Activated B cell treated with CpG ODN at 0.5 μM for 24 hours (primary cell): ENCODE measurements at regions not wholly inside any gene's neighbourhood (a gene's known extent, or its start where the extent isn't known, plus 50 kb on each side); places are given as distances from the start of the nearest gene placed in this dataset.

Experiments used
- ATAC-seq: fragments of 200-7000 bp; cut with Tn5 transposase; one replicate; pipeline ENCODE4 v1.10.0; 2021; ENCODE audit warnings: low read depth, mild to moderate bottlenecking, moderate library complexity
- CTCF ChIA-PET: fragments of 350-600 bp; sonication (Branson Sonifier 250); formaldehyde crosslinking; loops from one replicate; lab custom pipeline; 2021; ENCODE audit warnings: antibody characterized with exemption; lab: Charles Lee
- POLR2A ChIA-PET: fragments of 350-600 bp; sonication (Branson Sonifier 250); formaldehyde crosslinking; loops from one replicate; lab custom pipeline; 2021; ENCODE audit warnings: antibody characterized with exemption; lab: Charles Lee
- DNase-seq: peaks from one replicate; pipeline ENCODE4 v3.0.0; 2022
- H3K27ac Mint-ChIP-seq: one replicate; pipeline ENCODE4 v1.8.0; 2020; ENCODE audit warnings: mixed read lengths
- H3K27me3 Mint-ChIP-seq: one replicate; pipeline ENCODE4 v1.8.0; 2021; ENCODE audit warnings: mixed read lengths
- H3K36me3 Mint-ChIP-seq: one replicate; pipeline ENCODE4 v1.8.0; 2021; ENCODE audit warnings: low read depth, mixed read lengths
- H3K4me1 Mint-ChIP-seq: one replicate; pipeline ENCODE4 v1.8.0; 2021; ENCODE audit warnings: mixed read lengths
- H3K4me3 Mint-ChIP-seq: one replicate; pipeline ENCODE4 v1.8.0; 2020; ENCODE audit warnings: mild to moderate bottlenecking, mixed read lengths
- H3K9me3 Mint-ChIP-seq: one replicate; pipeline ENCODE4 v1.8.0; 2020; ENCODE audit warnings: mixed read lengths
- intact Hi-C: fragments of 100-400 bp; cut with micrococcal nuclease; formaldehyde crosslinking; loops from one replicate; pipeline ENCODE4 v1.15.1; 2024
- TF ChIP-seq, protein P1 (sequence below): fragments of 200-600 bp; IDR thresholded peaks from one replicate; pipeline ENCODE4 v1.8.0; 2022; ENCODE audit warnings: antibody characterized with exemption, mild to moderate bottlenecking

DNA sequence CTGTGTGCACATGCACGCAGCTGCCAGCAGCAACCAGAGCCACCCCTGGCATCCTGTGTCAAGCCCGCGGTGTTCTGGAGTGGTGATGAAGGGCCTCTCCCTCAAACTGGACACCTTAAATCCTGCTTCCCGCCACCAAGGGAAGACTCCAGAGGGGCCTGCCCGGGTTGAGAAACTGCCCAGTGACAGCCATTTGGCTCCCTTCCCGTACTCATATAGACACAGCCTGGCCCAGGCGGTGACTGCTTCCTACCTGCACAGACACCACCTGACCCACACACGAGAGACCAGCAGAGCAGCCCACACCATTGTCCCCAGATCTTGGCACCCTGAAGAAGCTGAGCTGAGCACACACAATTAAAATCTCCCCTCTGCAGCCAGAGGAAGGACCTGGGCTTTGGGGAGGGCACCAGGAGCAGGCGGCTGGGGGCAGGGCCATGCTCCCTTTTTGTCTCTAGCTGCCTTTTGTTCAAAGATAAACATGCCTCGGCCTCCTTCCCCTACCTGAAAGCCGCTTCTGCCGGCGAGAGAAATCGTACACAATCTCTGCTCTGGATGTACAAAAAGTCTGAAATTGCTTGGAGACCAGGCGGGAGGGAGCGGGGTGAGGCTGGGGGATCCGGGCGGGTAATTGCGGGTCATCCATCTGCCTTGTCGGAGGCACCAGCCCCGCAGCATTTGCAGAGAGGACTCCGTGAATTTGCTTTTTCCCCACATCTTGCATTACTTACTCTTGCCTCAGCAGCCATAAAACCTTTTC is 78.4 kb downstream of the TSPAN17 start:
- TF ChIP-seq, protein P1, sequence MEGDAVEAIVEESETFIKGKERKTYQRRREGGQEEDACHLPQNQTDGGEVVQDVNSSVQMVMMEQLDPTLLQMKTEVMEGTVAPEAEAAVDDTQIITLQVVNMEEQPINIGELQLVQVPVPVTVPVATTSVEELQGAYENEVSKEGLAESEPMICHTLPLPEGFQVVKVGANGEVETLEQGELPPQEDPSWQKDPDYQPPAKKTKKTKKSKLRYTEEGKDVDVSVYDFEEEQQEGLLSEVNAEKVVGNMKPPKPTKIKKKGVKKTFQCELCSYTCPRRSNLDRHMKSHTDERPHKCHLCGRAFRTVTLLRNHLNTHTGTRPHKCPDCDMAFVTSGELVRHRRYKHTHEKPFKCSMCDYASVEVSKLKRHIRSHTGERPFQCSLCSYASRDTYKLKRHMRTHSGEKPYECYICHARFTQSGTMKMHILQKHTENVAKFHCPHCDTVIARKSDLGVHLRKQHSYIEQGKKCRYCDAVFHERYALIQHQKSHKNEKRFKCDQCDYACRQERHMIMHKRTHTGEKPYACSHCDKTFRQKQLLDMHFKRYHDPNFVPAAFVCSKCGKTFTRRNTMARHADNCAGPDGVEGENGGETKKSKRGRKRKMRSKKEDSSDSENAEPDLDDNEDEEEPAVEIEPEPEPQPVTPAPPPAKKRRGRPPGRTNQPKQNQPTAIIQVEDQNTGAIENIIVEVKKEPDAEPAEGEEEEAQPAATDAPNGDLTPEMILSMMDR: no peak
- Mint-ChIP-seq H3K9me3 (peaks cover 1% of the 10 kb centered on the region), H3K36me3 (no peaks in the 10 kb centered on the region), H3K27ac (no peak overlapping the region), H3K4me1 (peaks cover 3% of the 10 kb centered on the region), H3K27me3 (peaks cover 44% of the 10 kb centered on the region), H3K4me3 (no peak overlapping the region)
- DNase-seq: no peak
- ChIA-PET POLR2A (no interaction called here), CTCF (no interaction called here)
- no peak for ATAC-seq
- intact Hi-C loops: no loop called here

DNA sequence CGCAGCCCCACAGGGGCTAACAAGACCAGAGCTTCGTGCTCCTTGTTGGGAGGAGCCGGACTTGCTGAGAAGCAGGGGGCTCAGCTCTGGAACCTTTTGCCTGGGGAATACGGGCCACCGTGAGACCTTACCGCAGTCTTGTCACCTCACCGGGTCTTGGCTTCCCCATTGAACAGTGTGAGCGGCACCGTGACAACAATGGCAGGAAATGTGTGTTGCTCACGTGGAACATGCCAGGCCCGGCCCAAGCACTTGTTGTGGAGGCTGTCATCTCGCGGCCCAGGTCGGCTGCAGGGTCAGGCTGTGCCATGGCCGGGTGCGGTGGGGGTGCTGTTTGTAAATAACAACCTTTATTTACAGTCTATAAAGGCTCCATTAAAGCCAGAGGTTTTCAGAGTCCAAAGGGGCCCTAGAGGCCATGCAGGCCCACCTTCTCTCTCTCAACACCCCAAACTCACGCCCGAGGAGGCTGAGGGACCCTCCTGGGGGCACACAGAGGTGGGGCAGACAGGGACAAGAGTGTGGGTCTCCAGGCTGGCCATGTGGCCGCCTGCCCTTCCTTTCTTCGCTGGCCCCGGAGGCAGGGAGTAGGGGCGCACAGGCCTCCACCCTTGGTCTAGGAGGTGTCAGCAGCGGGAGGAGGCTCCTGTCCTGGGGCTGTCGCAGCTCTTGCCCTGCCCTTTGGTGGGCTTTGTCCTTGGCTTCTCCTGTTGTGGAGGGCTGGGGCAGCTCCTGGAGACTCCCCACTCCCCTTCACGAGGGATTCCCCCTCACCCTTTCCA is 79.7 kb downstream of the TSPAN17 start:
- intact Hi-C loops: no loop called here
- Mint-ChIP-seq H3K9me3 (peaks cover 5% of the 10 kb centered on the region), H3K4me3 (no peak overlapping the region), H3K4me1 (peaks cover 3% of the 10 kb centered on the region), H3K27me3 (peaks cover 51% of the 10 kb centered on the region), H3K27ac (no peak overlapping the region), H3K36me3 (no peaks in the 10 kb centered on the region)
- TF ChIP-seq, protein P1: no peak
- CTCF ChIA-PET: no interaction called here
- POLR2A ChIA-PET: no interaction called here
- DNase-seq (no peak), ATAC-seq (no peak)

DNA sequence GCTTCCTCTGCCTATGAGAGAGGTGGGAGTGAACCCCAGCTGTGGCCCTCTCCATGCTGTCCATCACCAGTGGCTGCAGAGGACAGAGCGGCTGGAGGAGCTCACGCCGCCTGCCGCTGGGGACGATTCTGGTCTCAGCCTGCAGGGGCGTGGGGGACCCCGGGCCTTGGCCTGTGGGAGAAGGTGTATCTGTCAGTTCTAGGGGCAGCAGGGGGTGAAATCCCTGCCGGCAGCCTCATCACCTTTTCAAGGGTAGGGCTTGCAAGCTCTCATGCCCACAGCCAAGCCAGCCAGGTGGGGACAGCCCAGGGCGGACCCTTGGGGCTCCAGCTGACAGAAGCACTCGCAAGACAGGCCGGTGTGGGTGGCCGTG is 80.2 kb downstream of the TSPAN17 start:
- no peak overlapping the region for H3K27ac Mint-ChIP-seq
- DNase-seq (no peak), ATAC-seq (no peak)
- no peak overlapping the region for H3K4me3 Mint-ChIP-seq
- TF ChIP-seq, protein P1: no peak
- H3K36me3 Mint-ChIP-seq: no peaks in the 10 kb centered on the region
- intact Hi-C loops: no loop called here
- peaks cover 5% of the 10 kb centered on the region for H3K9me3 Mint-ChIP-seq
- POLR2A ChIA-PET: no interaction called here
- peaks cover 51% of the 10 kb centered on the region for H3K27me3 Mint-ChIP-seq
- H3K4me1 Mint-ChIP-seq: peaks cover 3% of the 10 kb centered on the region
- CTCF ChIA-PET: no interaction called here

DNA sequence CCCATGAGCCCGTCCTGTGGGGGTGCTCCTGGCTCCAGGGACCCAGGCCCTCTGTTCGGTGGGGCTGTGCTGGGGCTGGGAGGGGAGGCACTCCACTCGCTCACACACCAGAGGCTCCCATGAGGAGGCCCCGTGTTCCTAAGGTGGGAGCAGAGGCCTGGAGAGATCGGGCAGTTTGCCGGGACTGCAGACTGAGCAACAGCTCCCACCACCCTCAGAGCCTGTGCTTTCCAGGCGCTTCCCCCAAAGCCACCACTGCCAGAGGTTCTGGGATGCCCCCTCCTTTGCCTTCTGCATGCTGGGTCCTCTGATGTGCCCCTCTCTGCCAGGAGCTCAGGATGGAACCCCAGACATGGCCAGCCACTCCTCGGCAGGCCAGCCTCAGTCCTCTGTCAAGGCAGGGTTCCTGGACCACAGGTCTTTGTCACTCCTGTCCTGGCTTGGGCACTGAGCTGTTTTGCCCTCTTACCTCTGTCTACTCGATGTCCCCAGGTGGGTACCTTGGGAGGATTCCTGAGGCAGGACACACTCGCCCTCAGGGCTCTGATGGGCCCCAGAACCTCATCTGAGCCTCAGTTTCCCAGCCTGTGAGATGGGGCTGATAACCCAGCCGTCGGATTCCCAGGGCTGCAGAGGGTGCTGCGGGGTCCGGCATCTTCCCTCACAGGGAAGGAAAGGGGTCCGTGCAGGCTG is 80.8 kb downstream of the TSPAN17 start:
- H3K9me3 Mint-ChIP-seq: peaks cover 5% of the 10 kb centered on the region
- POLR2A ChIA-PET: no interaction called here
- DNase-seq: no peak
- H3K27ac Mint-ChIP-seq: no peak overlapping the region
- intact Hi-C loops: no loop called here
- CTCF ChIA-PET: no interaction called here
- peaks cover 51% of the 10 kb centered on the region for H3K27me3 Mint-ChIP-seq
- H3K36me3 Mint-ChIP-seq: no peaks in the 10 kb centered on the region
- no peak for ATAC-seq
- H3K4me1 Mint-ChIP-seq: peaks cover 3% of the 10 kb centered on the region
- H3K4me3 Mint-ChIP-seq: no peak overlapping the region
- TF ChIP-seq, protein P1: no peak

DNA sequence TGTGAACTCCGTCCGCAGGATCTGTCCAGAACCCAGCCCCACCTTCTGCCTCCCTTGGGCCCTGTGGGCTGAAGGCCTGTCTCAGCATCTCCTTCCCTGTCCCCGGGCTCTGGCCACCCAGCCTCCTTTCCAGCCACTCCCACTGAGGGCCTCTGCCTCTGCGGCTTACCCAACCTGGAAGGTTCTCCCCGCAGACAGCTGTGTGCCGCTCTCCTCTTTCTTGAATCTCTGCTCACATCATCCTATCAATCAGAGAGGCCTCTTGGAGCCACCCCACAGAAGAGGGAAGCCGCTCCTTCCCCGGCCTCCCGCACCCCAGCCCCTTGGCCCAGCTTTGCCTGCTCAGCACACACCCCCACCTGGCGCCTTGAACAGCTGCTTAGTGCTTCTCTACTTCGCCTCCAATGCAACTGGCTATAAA is 81.5 kb upstream of the UNC5A start:
- H3K4me3 Mint-ChIP-seq: no peak overlapping the region
- ATAC-seq (no peak), DNase-seq (no peak)
- ChIA-PET POLR2A (no interaction called here), CTCF (no interaction called here)
- no peak overlapping the region for H3K27ac Mint-ChIP-seq
- H3K4me1 Mint-ChIP-seq: peaks cover 3% of the 10 kb centered on the region
- H3K36me3 Mint-ChIP-seq: no peaks in the 10 kb centered on the region
- TF ChIP-seq, protein P1: no peak
- H3K27me3 Mint-ChIP-seq: peaks cover 48% of the 10 kb centered on the region
- intact Hi-C loops: no loop called here
- peaks cover 5% of the 10 kb centered on the region for H3K9me3 Mint-ChIP-seq
